ENCODE measurements at regions not wholly inside any gene's neighbourhood (a gene's known extent, or its start where the extent isn't known, plus 50 kb on each side); places are given as distances from the start of the nearest gene placed in this dataset.

GRCh38 chr10:78600740-78601139 is 468.0 kb upstream of the ZMIZ1 start:
- TF ChIP-seq CTCF (conservative IDR thresholded peaks at IDR 0.05; ENCODE audit: low read depth, low read length) (no peak), EZH2 (IDR thresholded peaks at IDR 0.05; ENCODE audit: borderline replicate concordance, low read depth, low read length, poor library complexity, severe bottlenecking) (no peak)
- ChIA-PET CTCF (no interaction called here), POLR2A (ENCODE audit: low non-redundant PET) (no interaction called here)
- Histone ChIP-seq H3K27ac (ENCODE audit: low read depth, low read length, poor library complexity, severe bottlenecking) (no peak overlapping the region), H3K27me3 (replicated peaks; ENCODE audit: insufficient read depth, low read depth, low read length, poor library complexity) (no peaks in the 10 kb centered on the region), H3K4me3 (ENCODE audit: low read depth, low read length, poor library complexity, severe bottlenecking) (no peak overlapping the region), H3K36me3 (ENCODE audit: insufficient read depth, low read length, poor library complexity, severe bottlenecking) (no peaks in the 10 kb centered on the region), H3K4me1 (ENCODE audit: insufficient read depth, low read length, poor library complexity, severe bottlenecking) (no peaks in the 10 kb centered on the region), H3K9me3 (ENCODE audit: low read depth, low read length, poor library complexity, severe bottlenecking) (no peaks in the 10 kb centered on the region)
- intact Hi-C loops (cut with micrococcal nuclease; ENCODE audit: unreplicated experiment) = no loop called here
- DNase-seq (ENCODE audit: low spot score) = no peak
- BruUV-seq (replicated peaks) = no TSS peak

GRCh38 chr10:78602201-78602932 is 466.4 kb upstream of the ZMIZ1 start:
- POLR2A ChIA-PET (ENCODE audit: low non-redundant PET) = no interaction called here
- CTCF ChIA-PET = no interaction called here
- H3K9me3 ChIP-seq (ENCODE audit: low read depth, low read length, poor library complexity, severe bottlenecking) = no peaks in the 10 kb centered on the region
- H3K27me3 ChIP-seq (replicated peaks; ENCODE audit: insufficient read depth, low read depth, low read length, poor library complexity) = no peaks in the 10 kb centered on the region
- BruUV-seq (replicated peaks) = no TSS peak
- intact Hi-C loops (cut with micrococcal nuclease; ENCODE audit: unreplicated experiment) = no loop called here
- TF ChIP-seq EZH2 (IDR thresholded peaks at IDR 0.05; ENCODE audit: borderline replicate concordance, low read depth, low read length, poor library complexity, severe bottlenecking) = no peak
- no peak for TF ChIP-seq CTCF (conservative IDR thresholded peaks at IDR 0.05; ENCODE audit: low read depth, low read length)
- no peak overlapping the region for H3K27ac ChIP-seq (ENCODE audit: low read depth, low read length, poor library complexity, severe bottlenecking)
- no peaks in the 10 kb centered on the region for H3K4me1 ChIP-seq (ENCODE audit: insufficient read depth, low read length, poor library complexity, severe bottlenecking)
- no peak overlapping the region for H3K4me3 ChIP-seq (ENCODE audit: low read depth, low read length, poor library complexity, severe bottlenecking)
- H3K36me3 ChIP-seq (ENCODE audit: insufficient read depth, low read length, poor library complexity, severe bottlenecking) = no peaks in the 10 kb centered on the region
- no peak for DNase-seq (ENCODE audit: low spot score)

GRCh38 chr10:78604286-78604685 is 464.5 kb upstream of the ZMIZ1 start:
- CTCF ChIA-PET = no interaction called here
- POLR2A ChIA-PET (ENCODE audit: low non-redundant PET) = no interaction called here
- TF ChIP-seq EZH2 (IDR thresholded peaks at IDR 0.05; ENCODE audit: borderline replicate concordance, low read depth, low read length, poor library complexity, severe bottlenecking) = no peak
- TF ChIP-seq CTCF (conservative IDR thresholded peaks at IDR 0.05; ENCODE audit: low read depth, low read length) = no peak
- intact Hi-C loops (cut with micrococcal nuclease; ENCODE audit: unreplicated experiment) = no loop called here
- no TSS peak for BruUV-seq (replicated peaks)
- Histone ChIP-seq H3K27me3 (replicated peaks; ENCODE audit: insufficient read depth, low read depth, low read length, poor library complexity) (no peaks in the 10 kb centered on the region), H3K4me1 (ENCODE audit: insufficient read depth, low read length, poor library complexity, severe bottlenecking) (no peaks in the 10 kb centered on the region), H3K27ac (ENCODE audit: low read depth, low read length, poor library complexity, severe bottlenecking) (no peak overlapping the region), H3K36me3 (ENCODE audit: insufficient read depth, low read length, poor library complexity, severe bottlenecking) (no peaks in the 10 kb centered on the region), H3K9me3 (ENCODE audit: low read depth, low read length, poor library complexity, severe bottlenecking) (peaks cover 4% of the 10 kb centered on the region), H3K4me3 (ENCODE audit: low read depth, low read length, poor library complexity, severe bottlenecking) (no peak overlapping the region)
- no peak for DNase-seq (ENCODE audit: low spot score)
